GM10248 (cell line): ENCODE measurements at regions not wholly inside any gene's neighbourhood (a gene's known extent, or its start where the extent isn't known, plus 50 kb on each side); places are given as distances from the start of the nearest gene placed in this dataset.
A peak's percentile ranks its signal among the peaks of the same experiment; 100 is the strongest.
"Not testable (repeated sequence)": the region's sequence is repeated elsewhere in the genome, so short reads cannot be mapped to it uniquely, and the experiment has no call there.

Experiments used
- CTCF ChIA-PET: fragments of 300-600 bp; sonication (Branson Sonifier 250); formaldehyde crosslinking; extraction: SDS; loops from one replicate; lab custom pipeline; 2021; ENCODE audit warnings: antibody characterized with exemption; lab: Yijun Ruan, JAX
- POLR2A ChIA-PET: fragments of 350-650 bp; sonication (Branson Sonifier 250); formaldehyde crosslinking; extraction: SDS; loops from one replicate; lab custom pipeline; 2020; ENCODE audit warnings: antibody characterized with exemption; lab: Yijun Ruan, JAX
- DNase-seq: peaks from one replicate; pipeline ENCODE4 v3.0.0; 2012; ENCODE audit errors: extremely low spot score
- CTCF ChIP-seq: IDR thresholded peaks from 2 replicates; pipeline ENCODE4 v1.5.1; 2012; ENCODE audit warnings: mild to moderate bottlenecking, low read depth; ENCODE audit errors: extremely low read depth, missing control alignments, control extremely low read depth

- DNase-seq, POLR2A ChIA-PET, CTCF ChIA-PET: not testable (repeated sequence)
- peak; percentile 31 for TF ChIP-seq CTCF
These were observed 147.9 kb downstream of the POTEC start for GRCh38 chr18:14395533-14395932.

DNA sequence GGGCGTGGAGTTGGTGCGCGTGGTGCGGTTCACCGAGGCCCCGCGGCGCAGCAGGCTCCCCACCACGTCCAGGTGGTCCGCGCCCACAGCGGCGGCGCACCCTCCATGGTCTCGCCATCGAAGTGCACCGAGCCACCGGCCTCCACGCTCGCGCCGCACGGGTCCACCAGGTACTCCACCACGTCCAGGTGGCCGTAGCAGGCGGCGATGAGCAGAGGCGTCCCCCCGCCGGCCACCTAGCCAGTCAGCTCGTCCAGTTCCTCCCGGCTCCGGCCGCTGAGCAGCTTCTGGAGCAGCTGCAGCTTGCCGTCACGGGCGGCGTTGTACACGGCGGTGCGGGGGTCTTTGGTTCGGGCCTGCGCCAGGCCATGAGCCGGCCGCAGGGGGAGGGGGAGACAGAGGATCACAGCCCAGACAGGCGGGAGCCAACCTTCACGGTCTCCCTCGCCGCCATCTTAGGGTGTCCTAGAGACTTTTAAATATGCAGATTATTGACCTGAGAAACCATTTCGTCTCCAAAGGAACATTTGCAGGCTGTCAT lies 149.8 kb downstream of the POTEC start:
- POLR2A ChIA-PET, CTCF ChIA-PET, DNase-seq: not testable (repeated sequence)

- CTCF ChIA-PET, POLR2A ChIA-PET, DNase-seq: not testable (repeated sequence)
These were observed 150.8 kb downstream of the POTEC start for GRCh38 chr18:14392604-14393003.

DNA sequence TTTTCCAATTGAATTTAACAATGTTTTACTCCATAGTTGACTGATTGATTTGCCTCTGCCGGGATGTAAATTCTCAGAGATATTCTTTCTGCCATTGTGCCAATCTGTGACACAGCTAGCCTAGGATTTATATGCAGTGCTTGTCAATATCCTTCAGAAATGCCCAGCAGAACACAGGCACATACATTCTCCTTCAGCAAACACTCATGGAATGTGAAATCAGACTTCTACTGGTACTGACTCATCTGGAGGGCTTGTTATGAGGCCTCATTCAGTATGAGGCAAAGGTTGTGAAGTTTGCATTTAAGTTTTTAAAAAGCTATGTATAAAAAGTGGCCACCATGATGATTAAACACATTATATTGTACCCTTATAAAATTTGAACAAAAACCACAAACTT lies 158.4 kb downstream of the POTEC start:
- POLR2A ChIA-PET, CTCF ChIA-PET, DNase-seq: not testable (repeated sequence)

- CTCF ChIA-PET, DNase-seq, POLR2A ChIA-PET: not testable (repeated sequence)
These were observed 160.7 kb downstream of the POTEC start for GRCh38 chr18:14382666-14383065.

GRCh38 chr18:14379489-14379888 lies 163.9 kb downstream of the POTEC start:
- DNase-seq, CTCF ChIA-PET, POLR2A ChIA-PET: not testable (repeated sequence)

DNA sequence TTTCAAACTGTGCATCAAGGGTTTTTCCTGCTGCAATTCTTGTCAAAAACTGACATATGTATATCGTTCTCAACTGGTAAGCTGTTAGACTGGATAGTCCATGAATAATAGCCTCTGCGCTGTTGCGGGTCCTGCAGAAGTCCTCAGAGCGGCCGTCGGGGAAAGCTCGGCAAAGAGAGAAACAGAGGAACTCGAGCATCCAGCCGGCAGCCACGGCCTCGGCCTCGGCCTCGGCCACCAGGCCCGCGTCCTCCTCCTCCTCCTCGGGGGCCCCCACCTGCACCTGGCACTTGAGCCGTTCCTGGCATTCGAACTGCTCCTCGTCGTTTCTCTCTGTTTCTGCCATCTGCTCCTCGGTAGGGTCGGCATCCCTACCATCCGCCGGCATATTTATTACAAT lies 165.0 kb downstream of the POTEC start:
- DNase-seq, POLR2A ChIA-PET: not testable (repeated sequence)
- CTCF ChIA-PET = interaction anchor here (1.1 kb wide), 1 partner anchor 565 kb away, joined by 3 read pairs; no protein-coding TSS in a partner anchor

GRCh38 chr18:14361346-14361745 lies 182.1 kb downstream of the POTEC start:
- DNase-seq, POLR2A ChIA-PET, CTCF ChIA-PET: not testable (repeated sequence)

DNA sequence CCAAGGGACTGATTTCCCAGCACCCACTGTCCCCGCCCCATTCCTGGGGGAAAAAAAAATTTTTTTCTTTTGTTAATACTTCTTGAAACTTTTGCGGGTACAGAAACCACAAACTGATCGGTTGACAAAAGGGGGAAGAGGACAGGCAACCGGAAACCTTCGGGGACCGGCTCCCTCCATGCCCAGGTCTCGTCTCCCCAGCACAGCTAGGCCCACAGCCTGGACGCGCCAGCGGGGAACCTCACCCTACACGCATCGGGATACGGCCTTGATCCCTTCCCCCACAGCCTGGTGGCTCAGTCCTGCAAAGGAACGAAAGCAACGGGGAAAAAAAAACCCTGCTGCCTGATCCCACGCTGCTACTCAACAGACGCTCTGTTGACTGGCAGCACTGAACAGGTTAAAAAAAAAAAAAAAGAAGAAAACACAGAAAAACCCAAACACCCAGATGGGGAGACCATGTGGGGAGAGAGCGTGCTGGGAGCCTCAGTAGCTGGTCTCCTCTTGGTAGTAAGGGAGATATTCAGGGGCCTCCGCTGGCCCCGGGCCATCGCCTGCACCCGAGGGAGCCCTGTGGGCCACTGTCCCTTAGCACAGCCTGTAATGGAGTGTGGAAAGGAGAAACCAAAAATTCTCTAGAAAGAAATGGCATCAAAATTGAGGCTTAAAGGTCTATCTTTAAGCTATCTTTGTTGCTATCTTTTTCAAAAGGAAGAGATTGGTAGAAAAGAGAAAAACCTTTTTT lies 185.7 kb downstream of the POTEC start:
- POLR2A ChIA-PET = not testable (repeated sequence)

GRCh38 chr18:14342170-14342569 lies 201.2 kb downstream of the POTEC start:
- POLR2A ChIA-PET, CTCF ChIA-PET, DNase-seq: not testable (repeated sequence)

More for the DNA sequence above, 185.7 kb downstream of the POTEC start:
- DNase-seq, CTCF ChIA-PET: not testable (repeated sequence)

DNA sequence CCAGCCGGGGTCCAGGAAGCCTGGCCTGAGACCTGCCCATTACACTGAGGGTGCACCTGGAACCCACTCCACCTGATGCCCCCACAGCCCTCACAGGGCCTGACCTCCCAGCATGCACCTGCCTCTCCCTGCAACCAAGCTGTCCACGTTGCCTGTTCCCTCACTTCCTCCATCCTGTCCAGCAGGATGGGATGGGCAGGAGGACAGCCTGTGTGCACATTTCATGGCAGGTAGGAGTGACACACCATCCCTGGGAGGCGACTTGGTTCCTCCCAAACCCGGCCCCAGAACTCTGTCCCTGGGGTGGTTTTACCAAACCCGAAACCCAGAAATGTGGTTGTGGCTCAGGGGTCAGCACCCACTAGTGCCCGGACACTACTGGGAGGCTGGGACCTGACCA lies 203.8 kb upstream of the ZNF519 start:
- POLR2A ChIA-PET, DNase-seq, CTCF ChIA-PET: not testable (repeated sequence)

DNA sequence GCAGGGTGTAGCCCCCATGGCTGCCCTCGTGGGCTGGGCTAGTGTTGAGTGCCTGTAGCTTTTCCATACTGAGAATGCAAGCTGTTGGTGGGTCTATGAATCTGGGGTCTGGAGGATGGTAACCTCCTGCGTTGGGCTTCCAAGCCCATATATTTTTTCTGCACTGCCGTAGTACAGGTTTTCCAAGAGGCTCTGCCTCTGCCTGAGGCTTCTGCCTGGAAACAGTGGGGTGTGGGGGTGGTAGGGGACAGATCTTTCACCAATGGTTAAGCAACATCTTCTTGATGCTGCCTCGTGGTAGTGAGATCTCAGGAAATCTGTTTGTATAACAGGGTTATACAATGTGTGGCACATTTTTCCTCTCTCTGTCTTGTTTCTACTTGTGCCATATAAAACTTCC lies 189.0 kb upstream of the ZNF519 start:
- DNase-seq, POLR2A ChIA-PET, CTCF ChIA-PET: not testable (repeated sequence)

GRCh38 chr18:14301255-14301654 lies 169.0 kb upstream of the ZNF519 start:
- POLR2A ChIA-PET, CTCF ChIA-PET, DNase-seq: not testable (repeated sequence)

GRCh38 chr18:14295081-14295480 lies 162.8 kb upstream of the ZNF519 start:
- POLR2A ChIA-PET, CTCF ChIA-PET, DNase-seq: not testable (repeated sequence)
